ENCODE measurements at regions not wholly inside any gene's neighbourhood (a gene's known extent, or its start where the extent isn't known, plus 50 kb on each side); places are given as distances from the start of the nearest gene placed in this dataset.

DNA sequence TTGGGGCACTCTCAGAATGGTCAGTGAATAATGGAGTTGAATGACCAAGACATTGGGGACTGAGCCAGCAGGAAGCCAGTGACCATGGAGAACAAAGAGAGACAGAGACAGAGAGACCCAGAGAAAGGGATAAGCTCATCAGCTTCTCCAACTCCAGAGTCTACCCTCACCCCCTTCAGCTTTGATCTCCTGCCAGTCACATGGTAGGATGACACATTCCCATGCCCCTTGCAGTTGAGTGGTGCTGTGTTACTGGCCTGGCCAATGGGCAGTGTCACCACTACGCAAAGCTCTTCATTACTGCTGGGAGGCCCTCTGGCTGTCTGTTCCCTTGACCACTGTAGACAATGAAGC, 643.5 kb downstream of the AJAP1 start:
- no peak for DNase-seq (ENCODE audit: low spot score in 2 of 2)
- H3K27me3 Mint-ChIP-seq = peaks cover 40% of the 10 kb centered on the region
- no peaks in the 10 kb centered on the region for H3K4me1 Mint-ChIP-seq
- H3K9me3 Mint-ChIP-seq = no peaks in the 10 kb centered on the region
- no peaks in the 10 kb centered on the region for H3K36me3 Mint-ChIP-seq (ENCODE audit: insufficient read depth)
- no peak overlapping the region for H3K27ac Mint-ChIP-seq (ENCODE audit: low read depth)
- no peak for ATAC-seq (replicated peaks; ENCODE audit: extremely low read depth, poor library complexity, severe bottlenecking)
- H3K4me3 Mint-ChIP-seq = no peak overlapping the region

DNA sequence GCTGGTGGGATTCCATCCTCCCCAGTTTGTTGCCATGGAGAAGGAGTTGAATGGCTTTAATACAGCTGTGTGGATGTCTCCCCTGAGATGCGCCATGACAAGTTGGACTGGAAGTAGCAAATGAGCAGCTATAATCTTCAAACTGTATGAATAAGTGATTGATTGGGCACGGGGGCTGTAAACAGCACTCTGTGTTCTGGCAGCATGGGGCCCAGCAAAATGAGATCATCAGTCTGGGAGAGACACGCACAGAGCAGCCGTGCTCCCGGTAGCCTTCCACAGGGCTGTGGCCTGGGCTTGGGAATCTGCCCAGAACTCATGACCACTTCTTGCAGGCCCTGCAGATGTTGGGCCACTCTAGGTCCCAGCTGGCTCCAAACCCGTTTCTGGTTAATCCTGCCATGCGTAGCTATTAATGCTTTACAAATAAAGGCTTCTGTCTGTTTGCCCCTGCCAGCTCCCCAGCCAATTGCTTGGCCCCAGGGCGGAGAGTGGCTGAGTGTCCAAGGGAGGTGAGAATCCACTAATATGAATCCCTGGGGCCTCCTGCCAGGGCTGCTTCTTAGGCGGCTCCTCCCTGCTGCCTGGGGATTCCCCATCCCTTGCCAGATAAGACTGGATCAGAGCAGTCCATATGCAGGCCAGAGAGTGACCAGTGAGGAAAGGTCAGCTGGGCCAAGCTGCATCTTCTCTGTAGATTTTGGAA, 642.9 kb downstream of the AJAP1 start:
- H3K4me1 Mint-ChIP-seq = no peaks in the 10 kb centered on the region
- no peak for DNase-seq (ENCODE audit: low spot score in 2 of 2)
- no peak for ATAC-seq (replicated peaks; ENCODE audit: extremely low read depth, poor library complexity, severe bottlenecking)
- H3K27ac Mint-ChIP-seq (ENCODE audit: low read depth) = no peak overlapping the region
- H3K4me3 Mint-ChIP-seq = no peak overlapping the region
- no peaks in the 10 kb centered on the region for H3K36me3 Mint-ChIP-seq (ENCODE audit: insufficient read depth)
- H3K9me3 Mint-ChIP-seq = no peaks in the 10 kb centered on the region
- H3K27me3 Mint-ChIP-seq = peaks cover 36% of the 10 kb centered on the region

DNA sequence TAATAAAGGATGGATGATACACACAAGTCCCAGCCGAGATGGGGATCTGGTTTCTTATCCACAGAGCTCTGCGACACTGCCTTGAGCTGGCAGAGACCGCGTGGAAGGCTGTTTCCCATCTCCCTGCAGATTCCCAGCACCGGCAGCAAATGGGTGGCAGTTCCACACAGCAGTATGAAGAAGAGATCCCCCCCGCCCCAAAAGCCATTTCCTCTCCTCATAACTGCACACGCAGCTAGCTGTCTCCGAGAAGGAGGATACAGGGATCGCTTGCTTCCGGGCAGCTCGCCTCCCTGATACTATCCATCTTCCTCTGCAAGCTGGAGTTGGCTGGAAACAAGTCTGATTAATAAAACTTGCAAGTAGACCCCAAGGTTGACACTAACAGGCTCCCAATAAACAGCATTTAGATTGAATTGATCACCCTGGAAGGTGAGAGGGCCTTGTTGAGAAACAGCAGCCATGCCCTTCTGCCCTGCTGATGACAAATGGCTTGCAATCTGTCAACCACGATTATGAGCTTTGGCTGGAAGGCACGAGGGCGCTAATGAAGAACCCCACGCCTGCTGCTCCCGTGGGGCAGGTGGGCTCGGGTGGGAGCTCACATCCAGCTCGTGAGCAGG, 642.3 kb downstream of the AJAP1 start:
- Mint-ChIP-seq H3K4me1 (no peaks in the 10 kb centered on the region), H3K27me3 (peaks cover 29% of the 10 kb centered on the region)

DNA sequence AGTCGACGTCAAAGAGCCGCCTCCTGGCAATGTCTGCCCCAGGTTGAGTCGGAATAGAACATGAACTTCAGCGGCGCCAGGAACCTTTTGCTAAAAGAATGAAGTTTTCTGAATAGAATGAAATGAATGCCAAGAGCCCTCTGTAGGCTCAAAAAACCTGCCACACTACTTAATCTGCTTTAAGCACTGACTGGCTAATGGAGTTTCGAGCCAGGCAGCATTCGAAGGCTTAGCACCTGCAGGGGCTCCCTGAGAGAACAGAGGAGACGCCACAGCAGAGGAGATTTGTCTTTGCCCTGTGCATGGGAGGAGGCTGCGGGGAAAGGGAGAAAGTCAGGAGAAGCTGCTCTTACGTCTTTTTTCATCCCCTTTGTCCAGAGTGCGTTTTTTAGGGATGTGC, 641.7 kb downstream of the AJAP1 start:
- no peak for ATAC-seq (replicated peaks; ENCODE audit: extremely low read depth, poor library complexity, severe bottlenecking)
- H3K9me3 Mint-ChIP-seq = no peaks in the 10 kb centered on the region
- H3K4me3 Mint-ChIP-seq = no peak overlapping the region
- H3K27ac Mint-ChIP-seq (ENCODE audit: low read depth) = no peak overlapping the region
- peaks cover 27% of the 10 kb centered on the region for H3K27me3 Mint-ChIP-seq
- no peaks in the 10 kb centered on the region for H3K4me1 Mint-ChIP-seq
- H3K36me3 Mint-ChIP-seq (ENCODE audit: insufficient read depth) = no peaks in the 10 kb centered on the region
- DNase-seq (ENCODE audit: low spot score in 2 of 2) = no peak

More for the DNA sequence above, 642.3 kb downstream of the AJAP1 start:
- H3K36me3 Mint-ChIP-seq (ENCODE audit: insufficient read depth) = no peaks in the 10 kb centered on the region
- DNase-seq (ENCODE audit: low spot score in 2 of 2) (no peak), ATAC-seq (replicated peaks; ENCODE audit: extremely low read depth, poor library complexity, severe bottlenecking) (no peak)
- no peak overlapping the region for H3K4me3 Mint-ChIP-seq
- H3K27ac Mint-ChIP-seq (ENCODE audit: low read depth) = no peak overlapping the region
- no peaks in the 10 kb centered on the region for H3K9me3 Mint-ChIP-seq

DNA sequence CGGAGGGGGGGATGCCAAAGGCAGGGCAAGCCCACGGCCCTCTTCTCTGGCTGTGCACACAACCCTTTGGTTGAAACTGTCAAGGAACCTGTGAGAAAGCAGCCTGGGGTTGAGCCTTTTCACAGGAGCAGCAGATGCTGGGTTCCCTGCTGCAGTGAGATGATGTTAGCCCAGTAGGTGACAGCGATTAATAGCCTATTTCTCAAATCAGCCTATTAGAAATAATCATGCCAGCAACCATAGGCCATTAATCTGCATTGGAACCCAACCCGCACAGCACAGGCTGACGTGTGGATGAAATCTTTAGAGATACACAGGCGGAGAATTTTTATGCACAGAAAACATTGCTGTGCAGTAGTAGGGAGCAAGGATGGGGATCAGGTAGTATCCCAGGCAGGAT, 637.5 kb downstream of the AJAP1 start:
- H3K27me3 Mint-ChIP-seq = peaks cover 15% of the 10 kb centered on the region
- H3K27ac Mint-ChIP-seq (ENCODE audit: low read depth) = no peak overlapping the region
- no peaks in the 10 kb centered on the region for H3K36me3 Mint-ChIP-seq (ENCODE audit: insufficient read depth)
- ATAC-seq (replicated peaks; ENCODE audit: extremely low read depth, poor library complexity, severe bottlenecking) (no peak), DNase-seq (ENCODE audit: low spot score in 2 of 2) (no peak)
- no peaks in the 10 kb centered on the region for H3K9me3 Mint-ChIP-seq
- no peak overlapping the region for H3K4me3 Mint-ChIP-seq
- no peaks in the 10 kb centered on the region for H3K4me1 Mint-ChIP-seq

DNA sequence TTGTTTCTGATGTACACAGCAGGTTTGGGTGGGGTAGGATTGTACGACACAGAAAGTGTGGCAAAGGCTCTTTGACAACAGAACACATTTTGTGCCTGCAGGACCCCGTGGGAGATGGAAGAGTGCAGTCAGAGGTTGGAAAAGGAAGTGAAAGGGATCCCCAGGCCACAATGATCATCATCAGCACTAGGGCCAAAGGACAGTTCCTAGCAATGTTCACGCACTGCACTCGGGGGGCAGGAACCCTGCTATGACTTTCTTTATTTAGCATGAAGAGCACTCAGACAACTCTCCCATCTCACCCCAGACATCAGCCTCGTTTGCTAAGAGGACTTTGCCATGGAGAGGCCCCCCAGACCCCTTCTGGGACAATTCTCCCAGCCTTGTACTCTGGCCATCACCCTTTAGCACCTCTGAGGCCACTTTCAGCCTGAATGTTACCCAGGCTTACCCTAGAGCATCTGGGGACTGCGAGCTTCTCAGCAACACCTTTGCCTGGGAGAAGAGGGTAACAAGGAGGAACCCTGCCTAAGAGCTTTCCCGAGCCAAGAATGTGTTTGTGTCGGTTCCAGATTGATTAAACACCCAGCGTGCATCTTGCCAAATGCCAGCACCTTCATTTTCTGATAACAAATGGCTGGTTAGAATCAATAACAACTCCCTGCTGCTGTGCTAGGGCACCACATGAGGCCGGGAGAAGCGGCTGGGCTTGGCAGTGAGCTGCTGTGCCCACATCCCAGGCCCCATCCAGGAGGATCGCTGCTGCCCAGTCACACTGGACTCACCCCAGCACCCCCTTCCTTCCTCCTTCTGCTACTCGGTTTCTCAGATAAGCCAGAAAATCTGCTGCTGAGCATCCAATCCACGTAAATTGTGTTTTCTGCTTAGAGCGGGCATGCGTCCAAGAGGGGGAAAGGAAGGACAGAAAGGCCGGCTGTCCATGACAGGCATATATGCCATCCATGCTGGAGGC, 633.1 kb downstream of the AJAP1 start:
- DNase-seq (ENCODE audit: low spot score in 2 of 2) (no peak), ATAC-seq (replicated peaks; ENCODE audit: extremely low read depth, poor library complexity, severe bottlenecking) (no peak)
- no peaks in the 10 kb centered on the region for H3K36me3 Mint-ChIP-seq (ENCODE audit: insufficient read depth)
- H3K27ac Mint-ChIP-seq (ENCODE audit: low read depth) = no peak overlapping the region
- H3K9me3 Mint-ChIP-seq = no peaks in the 10 kb centered on the region
- H3K27me3 Mint-ChIP-seq = peaks cover 2% of the 10 kb centered on the region
- no peaks in the 10 kb centered on the region for H3K4me1 Mint-ChIP-seq
- H3K4me3 Mint-ChIP-seq = no peak overlapping the region

DNA sequence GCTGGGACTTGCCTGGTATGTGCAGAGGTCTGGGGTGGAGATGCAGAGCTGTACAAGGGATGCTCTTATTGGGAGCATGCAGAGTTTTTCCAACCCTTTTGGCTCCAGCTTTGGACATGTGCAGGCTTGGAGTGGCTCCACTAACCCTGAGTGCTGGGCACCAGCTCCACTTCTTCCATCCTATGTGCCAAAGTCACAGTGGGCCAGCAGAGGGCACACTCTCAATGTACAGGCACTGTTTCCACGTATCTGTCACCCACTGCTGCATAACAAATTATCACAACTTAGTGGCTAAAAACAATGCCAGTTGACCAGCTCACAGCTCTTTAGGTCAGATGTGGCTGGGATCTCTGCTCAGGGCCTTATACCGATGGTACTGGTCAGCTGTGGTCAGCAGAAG, 631.8 kb downstream of the AJAP1 start:
- Mint-ChIP-seq H3K9me3 (no peaks in the 10 kb centered on the region), H3K27ac (ENCODE audit: low read depth) (no peak overlapping the region), H3K4me3 (no peak overlapping the region), H3K4me1 (no peaks in the 10 kb centered on the region), H3K36me3 (ENCODE audit: insufficient read depth) (no peaks in the 10 kb centered on the region), H3K27me3 (peaks cover 10% of the 10 kb centered on the region)
- DNase-seq (ENCODE audit: low spot score in 2 of 2) = peak in 1 of 2 donors; percentile 22
- ATAC-seq (replicated peaks; ENCODE audit: extremely low read depth, poor library complexity, severe bottlenecking) = no peak

DNA sequence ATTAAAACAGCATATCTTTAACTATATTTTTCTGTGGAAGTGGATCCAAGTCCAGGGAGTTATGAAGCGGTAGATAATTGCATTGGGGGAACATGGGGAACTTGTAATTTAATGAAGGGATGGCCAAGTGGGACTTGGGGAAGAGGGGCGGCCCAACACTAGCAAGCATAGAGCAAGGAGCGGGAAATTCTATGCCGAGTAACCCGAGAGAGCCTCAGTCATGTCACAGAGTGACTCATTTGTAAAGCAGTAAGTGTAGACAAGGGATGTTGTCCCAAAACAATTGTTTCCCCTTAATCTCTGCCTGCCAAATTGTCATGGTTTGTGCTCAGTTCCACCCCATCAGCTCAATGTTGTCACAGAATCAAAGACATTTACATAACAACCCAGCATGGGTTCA, 620.1 kb downstream of the AJAP1 start:
- Mint-ChIP-seq H3K4me1 (no peaks in the 10 kb centered on the region), H3K36me3 (ENCODE audit: insufficient read depth) (peaks cover 2% of the 10 kb centered on the region), H3K27me3 (peaks cover 15% of the 10 kb centered on the region), H3K4me3 (no peak overlapping the region), H3K9me3 (no peaks in the 10 kb centered on the region), H3K27ac (ENCODE audit: low read depth) (no peak overlapping the region)
- DNase-seq (ENCODE audit: low spot score in 2 of 2) (no peak), ATAC-seq (replicated peaks; ENCODE audit: extremely low read depth, poor library complexity, severe bottlenecking) (no peak)

DNA sequence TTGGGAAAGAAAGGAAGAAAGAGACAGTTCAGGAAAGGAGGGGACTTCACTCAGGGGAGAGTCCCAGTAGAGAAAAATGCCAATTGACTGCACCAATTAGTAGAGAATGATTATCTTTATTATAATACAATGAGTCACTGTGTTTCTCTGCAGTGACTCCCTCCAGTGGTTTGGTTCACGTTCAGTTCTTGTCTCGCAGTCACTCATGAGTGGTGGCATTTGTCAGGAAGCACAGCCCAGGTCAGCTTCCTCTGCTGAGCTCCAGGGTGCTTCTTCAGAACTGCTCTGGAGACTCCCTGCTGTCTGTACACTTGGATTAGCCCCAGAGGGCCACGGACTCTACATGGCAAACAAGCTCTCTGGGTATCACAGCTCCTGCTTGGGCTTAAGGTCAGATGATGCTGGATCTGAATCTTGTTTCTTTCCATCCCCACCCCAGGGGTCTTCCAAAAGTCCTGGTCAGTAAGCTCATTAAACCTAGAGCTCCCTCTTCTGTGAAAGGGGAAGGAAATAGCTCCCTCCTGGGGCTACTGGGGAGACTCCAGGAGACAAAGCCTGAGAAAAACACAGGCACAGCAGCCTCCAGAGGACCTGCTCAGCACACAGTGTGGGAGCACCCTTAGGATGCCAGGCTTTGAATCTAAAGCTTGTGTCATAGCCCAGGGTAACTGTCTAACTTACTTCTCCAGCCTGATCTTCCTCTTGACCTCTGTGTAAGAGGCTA, 619.0 kb downstream of the AJAP1 start:
- H3K27me3 Mint-ChIP-seq = peaks cover 23% of the 10 kb centered on the region
- H3K36me3 Mint-ChIP-seq (ENCODE audit: insufficient read depth) = peaks cover 2% of the 10 kb centered on the region
- DNase-seq (ENCODE audit: low spot score in 2 of 2) (no peak), ATAC-seq (replicated peaks; ENCODE audit: extremely low read depth, poor library complexity, severe bottlenecking) (no peak)
- no peak overlapping the region for H3K27ac Mint-ChIP-seq (ENCODE audit: low read depth)
- no peaks in the 10 kb centered on the region for H3K4me1 Mint-ChIP-seq
- no peaks in the 10 kb centered on the region for H3K9me3 Mint-ChIP-seq
- H3K4me3 Mint-ChIP-seq = no peak overlapping the region

DNA sequence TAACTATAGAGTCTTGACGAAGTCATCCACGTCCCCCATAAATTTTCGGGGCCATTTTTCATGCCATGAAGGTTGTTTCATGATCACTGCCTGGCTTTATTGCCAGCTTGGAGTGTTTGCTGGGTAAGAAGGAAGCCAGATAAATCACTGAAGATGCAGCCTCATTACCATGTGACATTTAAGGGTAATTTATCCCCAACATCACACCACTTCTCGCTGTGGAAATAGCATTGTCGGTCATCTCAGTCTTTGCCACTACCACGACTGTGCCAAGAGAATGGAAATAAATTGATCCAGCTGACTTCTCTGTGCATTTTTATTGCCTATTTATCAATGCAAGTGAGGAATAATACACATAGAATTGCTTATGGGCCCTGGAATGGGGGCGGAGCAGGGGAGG, 617.9 kb downstream of the AJAP1 start:
- no peak overlapping the region for H3K27ac Mint-ChIP-seq (ENCODE audit: low read depth)
- peaks cover 2% of the 10 kb centered on the region for H3K36me3 Mint-ChIP-seq (ENCODE audit: insufficient read depth)
- H3K9me3 Mint-ChIP-seq = no peaks in the 10 kb centered on the region
- no peak overlapping the region for H3K4me3 Mint-ChIP-seq
- DNase-seq (ENCODE audit: low spot score in 2 of 2) = no peak
- peaks cover 34% of the 10 kb centered on the region for H3K27me3 Mint-ChIP-seq
- no peak for ATAC-seq (replicated peaks; ENCODE audit: extremely low read depth, poor library complexity, severe bottlenecking)
- H3K4me1 Mint-ChIP-seq = no peaks in the 10 kb centered on the region

DNA sequence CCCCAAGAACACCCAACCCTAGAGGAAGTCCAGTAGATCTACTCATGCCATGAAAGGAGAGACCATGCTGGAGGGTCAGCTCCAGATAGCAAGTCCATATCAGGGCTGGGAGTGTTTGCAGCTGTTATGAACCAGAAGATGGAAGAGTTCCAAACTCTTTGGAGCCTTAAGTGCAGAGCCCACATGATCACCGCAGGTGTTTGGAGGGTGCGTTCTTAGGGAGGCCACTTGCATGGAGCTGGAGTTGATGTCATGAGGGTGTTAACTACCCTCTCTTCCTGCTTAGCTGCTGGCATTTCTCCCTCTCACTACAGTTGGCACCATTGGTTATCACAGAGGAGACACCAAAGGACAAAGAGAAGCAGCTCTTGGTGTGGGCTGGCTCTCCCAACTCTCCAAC, 616.9 kb downstream of the AJAP1 start:
- Mint-ChIP-seq H3K4me3 (no peak overlapping the region), H3K27me3 (peaks cover 42% of the 10 kb centered on the region), H3K27ac (ENCODE audit: low read depth) (no peak overlapping the region), H3K9me3 (no peaks in the 10 kb centered on the region), H3K36me3 (ENCODE audit: insufficient read depth) (peaks cover 2% of the 10 kb centered on the region), H3K4me1 (no peaks in the 10 kb centered on the region)
- DNase-seq (ENCODE audit: low spot score in 2 of 2) (no peak), ATAC-seq (replicated peaks; ENCODE audit: extremely low read depth, poor library complexity, severe bottlenecking) (no peak)

DNA sequence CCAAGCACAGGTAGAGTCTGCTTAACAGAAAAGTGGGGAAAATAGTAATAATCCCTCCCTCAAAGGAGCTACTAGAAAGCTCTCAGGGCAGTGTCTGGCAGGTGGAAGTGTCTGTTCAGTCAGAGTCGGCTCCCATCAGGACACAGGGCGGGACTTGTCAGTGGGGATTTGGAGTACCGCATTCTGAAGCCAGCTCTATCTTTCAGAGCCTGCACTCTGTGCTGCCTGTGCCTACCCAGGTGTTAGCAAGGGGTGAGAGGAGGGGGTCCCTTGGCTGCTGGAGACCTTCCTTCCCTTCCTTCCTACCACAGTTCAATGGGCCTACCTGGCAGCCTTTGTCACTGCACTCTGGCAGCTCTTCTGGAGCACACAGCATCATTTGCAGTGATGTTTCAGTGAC, 615.5 kb downstream of the AJAP1 start:
- DNase-seq (ENCODE audit: low spot score in 2 of 2) (no peak), ATAC-seq (replicated peaks; ENCODE audit: extremely low read depth, poor library complexity, severe bottlenecking) (no peak)
- Mint-ChIP-seq H3K27ac (ENCODE audit: low read depth) (no peak overlapping the region), H3K4me1 (no peaks in the 10 kb centered on the region), H3K36me3 (ENCODE audit: insufficient read depth) (peaks cover 2% of the 10 kb centered on the region), H3K9me3 (no peaks in the 10 kb centered on the region), H3K4me3 (no peak overlapping the region), H3K27me3 (peaks cover 47% of the 10 kb centered on the region)
